A549 (cell line): ENCODE measurements at regions not wholly inside any gene's neighbourhood (a gene's known extent, or its start where the extent isn't known, plus 50 kb on each side); places are given as distances from the start of the nearest gene placed in this dataset.

Experiments
- ATAC-seq, 2 experiments: fragments of 200-7000 bp in 1 of 2; fragments of >200 bp in 1 of 2; cut with Nextera tagmentation in 1 of 2; cut with Tn5 transposase in 1 of 2; 3 replicates each; pipeline versions ENCODE4 v1.8.0 to v1.9.1; 2018 to 2020; ENCODE audit warnings: mild to moderate bottlenecking in 1 of 2, moderate library complexity in 1 of 2
- CTCF ChIA-PET: fragments of 300-600 bp; sonication (Branson Sonifier 250); formaldehyde crosslinking; extraction: SDS; loops from one replicate; lab custom pipeline; 2021; ENCODE audit warnings: antibody characterized with exemption, inconsistent platforms; lab: Yijun Ruan, JAX
- POLR2A ChIA-PET: fragments of 350-600 bp; formaldehyde crosslinking; extraction: SDS; loops from one replicate; lab custom pipeline; 2021; ENCODE audit warnings: antibody characterized with exemption, inconsistent platforms; lab: Yijun Ruan, JAX
- DNase-seq, 2 experiments: peaks; one replicate each; pipeline versions ENCODE4 v3.0.0 to v3.0.0-alpha.2; 2011 to 2016; ENCODE audit warnings: low read depth in 1 of 2, low spot score in 1 of 2
- FAIRE-seq: peaks from 2 replicates; lab custom pipeline; 2011; peaks lifted over from hg19 to GRCh38; lab: Jason Lieb, UNC
- H3K27ac ChIP-seq, 2 experiments: fragments of >200 bp; sonication (Bioruptor Twin); formaldehyde crosslinking; 3 replicates each; pipeline ENCODE4 v1.5.1; 2016 to 2017
- H3K4me1 ChIP-seq: fragments of >200 bp; sonication (Bioruptor Twin); formaldehyde crosslinking; 3 replicates; pipeline ENCODE4 v1.6.1; 2016
- H3K4me2 ChIP-seq: fragments of >200 bp; sonication (Bioruptor Twin); formaldehyde crosslinking; 3 replicates; pipeline ENCODE4 v1.6.1; 2016
- H3K4me3 ChIP-seq: fragments of >200 bp; sonication (Bioruptor Twin); formaldehyde crosslinking; 3 replicates; pipeline ENCODE4 v1.5.1; 2016
- H3K9me3 ChIP-seq: fragments of >200 bp; sonication (Bioruptor Twin); formaldehyde crosslinking; 3 replicates; pipeline ENCODE4 v1.6.1; 2016
- CBX8 ChIP-seq: fragments of 200-600 bp; sonication (generic); IDR thresholded peaks from 2 replicates; pipeline ENCODE4 v1.6.1; 2016
- CHD4 ChIP-seq: fragments of 200-600 bp; sonication (generic); IDR thresholded peaks from 2 replicates; pipeline ENCODE4 v1.6.1; 2016; ENCODE audit warnings: antibody characterized with exemption, mild to moderate bottlenecking, borderline replicate concordance
- EHF ChIP-seq: fragments of 250-450 bp; sonication (Bioruptor Pico); IDR thresholded peaks from 2 replicates; pipeline ENCODE4 v1.5.0; 2020; ENCODE audit warnings: mild to moderate bottlenecking
- EP300 ChIP-seq, 2 experiments: fragments of >200 bp; sonication (Bioruptor Twin); formaldehyde crosslinking; IDR thresholded peaks; 2 replicates in 1 of 2; 3 replicates in 1 of 2; pipeline ENCODE4 v1.6.1; 2016 to 2017
- ESRRA ChIP-seq: fragments of 150-350 bp; IDR thresholded peaks from 2 replicates; pipeline ENCODE4 v1.6.1; 2014; ENCODE audit warnings: mild to moderate bottlenecking, low read length, borderline replicate concordance
- FOSB ChIP-seq: fragments of 250-450 bp; sonication (Bioruptor Pico); IDR thresholded peaks from 2 replicates; pipeline ENCODE4 v1.5.0; 2020; ENCODE audit warnings: mild to moderate bottlenecking, moderate library complexity
- FOSL2 ChIP-seq, 2 experiments: fragments of 450-650 bp in 1 of 2; fragments of >200 bp in 1 of 2; sonication (Bioruptor Twin) in 1 of 2; formaldehyde crosslinking; IDR thresholded peaks; 2 replicates each; pipeline versions ENCODE4 v1.5.0 to v1.6.1; 2016 to 2020; ENCODE audit warnings: mild to moderate bottlenecking in 1 of 2, moderate library complexity in 1 of 2
- FOXS1 ChIP-seq: fragments of 250-450 bp; sonication (Bioruptor Pico); IDR thresholded peaks from 2 replicates; pipeline ENCODE4 v1.5.0; 2020; ENCODE audit warnings: mild to moderate bottlenecking, moderate library complexity
- HDAC2 ChIP-seq: fragments of 200-600 bp; sonication (generic); IDR thresholded peaks from 2 replicates; pipeline ENCODE4 v1.6.1; 2016
- HES2 ChIP-seq: fragments of >200 bp; sonication (Bioruptor Twin); formaldehyde crosslinking; IDR thresholded peaks from 2 replicates; pipeline ENCODE4 v1.6.1; 2016
- HOXB13 ChIP-seq: fragments of 250-450 bp; sonication (Bioruptor Pico); IDR thresholded peaks from 2 replicates; pipeline ENCODE4 v1.5.0; 2020; ENCODE audit warnings: low read depth, mild to moderate bottlenecking, moderate library complexity
- JUNB ChIP-seq: fragments of >200 bp; sonication (Bioruptor Twin); formaldehyde crosslinking; IDR thresholded peaks from 2 replicates; pipeline ENCODE4 v1.6.1; 2016
- KDM1A ChIP-seq: fragments of 200-600 bp; sonication (generic); IDR thresholded peaks from 2 replicates; pipeline ENCODE4 v1.6.1; 2016; ENCODE audit warnings: low read depth, mild to moderate bottlenecking
- MAFK ChIP-seq: fragments of 450-650 bp; IDR thresholded peaks from 2 replicates; pipeline ENCODE4 v1.6.1; 2014; ENCODE audit not compliant: partially characterized antibody
- MAX ChIP-seq: IDR thresholded peaks from 2 replicates; pipeline ENCODE4 v1.6.1; 2012
- MAZ ChIP-seq: fragments of 150-350 bp; IDR thresholded peaks from 2 replicates; pipeline ENCODE4 v1.6.1; 2014; ENCODE audit warnings: antibody characterized with exemption, low read depth, low read length, borderline replicate concordance
- NPAS2 ChIP-seq: fragments of 250-450 bp; sonication (Bioruptor Pico); IDR thresholded peaks from 2 replicates; pipeline ENCODE4 v1.8.0; 2022; ENCODE audit warnings: mild to moderate bottlenecking, moderate library complexity, borderline replicate concordance
- NR3C1 ChIP-seq: fragments of >200 bp; sonication (Bioruptor Twin); formaldehyde crosslinking; IDR thresholded peaks from 3 replicates; pipeline ENCODE4 v1.6.1; 2017
- PBX3 ChIP-seq: IDR thresholded peaks from 2 replicates; pipeline ENCODE4 v1.6.1; 2012
- PHF8 ChIP-seq: fragments of 200-600 bp; sonication (generic); IDR thresholded peaks from 2 replicates; pipeline ENCODE4 v1.6.1; 2016; ENCODE audit warnings: low read depth, mild to moderate bottlenecking, antibody characterized with exemption, moderate library complexity, borderline replicate concordance
- POLR2AphosphoS2 ChIP-seq: conservative IDR thresholded peaks from 2 replicates; pipeline ENCODE4 v1.6.1; 2012; ENCODE audit warnings: low read length, improper control_type of control experiment, inconsistent platforms
- RCOR1 ChIP-seq: fragments of 150-350 bp; IDR thresholded peaks from 2 replicates; pipeline ENCODE4 v1.6.1; 2014; ENCODE audit warnings: antibody characterized with exemption, low read length, low read depth
- SREBF2 ChIP-seq: fragments of 450-650 bp; IDR thresholded peaks from 2 replicates; pipeline ENCODE4 v1.6.1; 2014; ENCODE audit warnings: mild to moderate bottlenecking, moderate library complexity
- ZC3H11A ChIP-seq: fragments of 450-650 bp; IDR thresholded peaks from 2 replicates; pipeline ENCODE4 v1.6.1; 2014; ENCODE audit warnings: antibody characterized with exemption, mild to moderate bottlenecking
- ZFP36 ChIP-seq: fragments of 450-650 bp; IDR thresholded peaks from 2 replicates; pipeline ENCODE4 v1.6.1; 2014; ENCODE audit warnings: borderline replicate concordance; ENCODE audit not compliant: partially characterized antibody
- ZSCAN20 ChIP-seq: fragments of 250-450 bp; sonication (Bioruptor Pico); IDR thresholded peaks from 2 replicates; pipeline ENCODE4 v1.8.0; 2022; ENCODE audit warnings: mild to moderate bottlenecking, moderate library complexity
- WGBS: methylation state at CpG from one replicate; pipeline ENCODE4 v1.1.6; 2017; ENCODE audit errors: missing lambda C conversion rate; 5-methylcytosine and 5-hydroxymethylcytosine counted together
- TF ChIP-seq, protein P1 (sequence below): fragments of 250-450 bp; sonication (Bioruptor Pico); IDR thresholded peaks from 2 replicates; pipeline ENCODE4 v1.5.0; 2021; ENCODE audit warnings: mild to moderate bottlenecking, moderate library complexity, borderline replicate concordance
- TF ChIP-seq, protein P2 (sequence below): fragments of 250-450 bp; sonication (Bioruptor Pico); IDR thresholded peaks from 2 replicates; pipeline ENCODE4 v1.5.0; 2020; ENCODE audit warnings: low read depth, mild to moderate bottlenecking, moderate library complexity

DNA sequence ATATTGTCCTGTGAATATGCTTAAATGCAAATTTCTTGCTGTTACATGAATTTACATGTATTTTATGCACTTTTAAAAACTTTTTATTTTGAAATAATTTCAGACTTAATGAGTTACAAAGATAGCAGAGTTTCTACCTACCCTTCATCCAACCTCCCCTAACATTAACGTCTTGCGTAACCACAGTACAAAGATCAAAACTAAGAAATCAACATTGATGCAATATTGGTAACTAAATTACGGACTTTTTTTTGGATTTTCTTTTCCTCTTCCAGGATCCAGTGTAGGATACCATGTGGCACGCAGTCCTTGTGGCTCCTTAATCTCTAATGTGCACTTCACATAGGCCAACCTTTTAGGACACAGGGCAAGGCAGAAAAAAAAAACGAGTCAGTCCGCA lies 124.9 kb downstream of the ABCC12 start:
- WGBS: 73% methylated on average over 6 of the region's 6 CpGs
- ChIA-PET POLR2A (no interaction called here), CTCF (interaction anchor here (1.4 kb wide), 1 partner anchor 18 kb away, joined by 5 read pairs; no protein-coding TSS in a partner anchor)
- no peak for DNase-seq
- H3K9me3 ChIP-seq: no peaks in the 10 kb centered on the region
- no peak for TF ChIP-seq PHF8
- no peak for TF ChIP-seq ZSCAN20 (CRISPR knock-in tag)
- no peak for TF ChIP-seq ZFP36
- TF ChIP-seq NPAS2: no peak
- no peak for TF ChIP-seq MAX
- H3K4me1 ChIP-seq: no peaks in the 10 kb centered on the region
- ATAC-seq: no peak
- no peak for FAIRE-seq
- H3K4me3 ChIP-seq: no peak overlapping the region
- no peak overlapping the region for H3K4me2 ChIP-seq
- H3K27ac ChIP-seq: no peak overlapping the region

DNA sequence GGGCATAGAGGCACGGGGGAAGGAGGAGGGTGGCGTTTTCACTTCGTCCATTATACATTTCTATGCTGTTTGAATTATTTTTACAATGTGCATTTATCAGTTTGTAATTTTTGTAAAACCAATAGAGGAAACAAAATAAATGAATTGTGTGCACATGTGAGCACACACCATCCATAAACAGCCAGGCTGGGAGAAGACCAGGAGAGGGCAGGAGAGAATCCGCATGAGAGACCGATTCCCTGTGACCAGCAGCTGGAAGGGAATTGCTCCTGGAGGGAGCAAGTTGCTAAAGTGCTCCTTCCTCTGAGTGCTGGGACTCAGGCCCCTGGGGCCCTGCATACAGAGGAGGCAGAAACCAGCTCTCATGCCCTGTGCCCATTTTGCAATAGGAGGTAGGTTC lies 126.0 kb downstream of the ABCC12 start:
- no peaks in the 10 kb centered on the region for H3K4me1 ChIP-seq
- H3K27ac ChIP-seq: no peak overlapping the region
- no peak overlapping the region for H3K4me2 ChIP-seq
- CTCF ChIA-PET: no interaction called here
- no peaks in the 10 kb centered on the region for H3K9me3 ChIP-seq
- POLR2A ChIA-PET: no interaction called here
- DNase-seq (no peak), FAIRE-seq (no peak), ATAC-seq (no peak)
- TF ChIP-seq KDM1A (no peak), EHF (CRISPR knock-in tag) (no peak), HDAC2 (no peak), ESRRA (no peak), FOSL2 (IDR thresholded peaks at IDR 0.05) (no peak), FOSL2 (CRISPR knock-in tag; IDR thresholded peaks at IDR 0.05) (no peak), EP300 (IDR thresholded peaks at IDR 0.05) (no peak), SREBF2 (no peak), MAFK (no peak), POLR2AphosphoS2 (no peak), MAZ (no peak), PBX3 (no peak), FOXS1 (no peak)
- H3K4me3 ChIP-seq: no peak overlapping the region
- WGBS: 90% methylated on average over 5 of the region's 5 CpGs

GRCh38 chr16:48025359-48025758 lies 130.4 kb downstream of the ABCC12 start:
- DNase-seq (no peak), ATAC-seq (no peak), FAIRE-seq (no peak)
- WGBS: 66% methylated on average over 5 of the region's 5 CpGs
- ChIA-PET CTCF (interaction anchor here (1.0 to 1.2 kb wide), 5 partner anchors 23 to 884 kb away, joined by 3 to 5 read pairs (median 3); no protein-coding TSS in a partner anchor), POLR2A (no interaction called here)
- Histone ChIP-seq H3K4me1 (no peaks in the 10 kb centered on the region), H3K9me3 (no peaks in the 10 kb centered on the region), H3K27ac (no peak overlapping the region), H3K4me3 (no peak overlapping the region), H3K4me2 (no peak overlapping the region)
- TF ChIP-seq, protein P1, sequence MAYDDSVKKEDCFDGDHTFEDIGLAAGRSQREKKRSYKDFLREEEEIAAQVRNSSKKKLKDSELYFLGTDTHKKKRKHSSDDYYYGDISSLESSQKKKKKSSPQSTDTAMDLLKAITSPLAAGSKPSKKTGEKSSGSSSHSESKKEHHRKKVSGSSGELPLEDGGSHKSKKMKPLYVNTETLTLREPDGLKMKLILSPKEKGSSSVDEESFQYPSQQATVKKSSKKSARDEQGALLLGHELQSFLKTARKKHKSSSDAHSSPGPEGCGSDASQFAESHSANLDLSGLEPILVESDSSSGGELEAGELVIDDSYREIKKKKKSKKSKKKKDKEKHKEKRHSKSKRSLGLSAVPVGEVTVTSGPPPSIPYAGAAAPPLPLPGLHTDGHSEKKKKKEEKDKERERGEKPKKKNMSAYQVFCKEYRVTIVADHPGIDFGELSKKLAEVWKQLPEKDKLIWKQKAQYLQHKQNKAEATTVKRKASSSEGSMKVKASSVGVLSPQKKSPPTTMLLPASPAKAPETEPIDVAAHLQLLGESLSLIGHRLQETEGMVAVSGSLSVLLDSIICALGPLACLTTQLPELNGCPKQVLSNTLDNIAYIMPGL (CRISPR knock-in tag): no peak
- no peak for TF ChIP-seq MAX
- no peak for TF ChIP-seq HES2
- TF ChIP-seq ZC3H11A: no peak
- TF ChIP-seq JUNB: no peak
- TF ChIP-seq MAZ: no peak
- TF ChIP-seq, protein P2, sequence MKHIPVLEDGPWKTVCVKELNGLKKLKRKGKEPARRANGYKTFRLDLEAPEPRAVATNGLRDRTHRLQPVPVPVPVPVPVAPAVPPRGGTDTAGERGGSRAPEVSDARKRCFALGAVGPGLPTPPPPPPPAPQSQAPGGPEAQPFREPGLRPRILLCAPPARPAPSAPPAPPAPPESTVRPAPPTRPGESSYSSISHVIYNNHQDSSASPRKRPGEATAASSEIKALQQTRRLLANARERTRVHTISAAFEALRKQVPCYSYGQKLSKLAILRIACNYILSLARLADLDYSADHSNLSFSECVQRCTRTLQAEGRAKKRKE: no peak
- TF ChIP-seq EHF (CRISPR knock-in tag): no peak
- TF ChIP-seq CHD4: no peak
- TF ChIP-seq SREBF2: no peak
- TF ChIP-seq RCOR1: no peak
- TF ChIP-seq PHF8: no peak
- TF ChIP-seq CBX8: no peak
- TF ChIP-seq HOXB13: no peak
- TF ChIP-seq FOSL2 (IDR thresholded peaks at IDR 0.05): no peak
- TF ChIP-seq FOSL2 (CRISPR knock-in tag; IDR thresholded peaks at IDR 0.05): no peak
- TF ChIP-seq FOSB (CRISPR knock-in tag): no peak
- no peak for TF ChIP-seq POLR2AphosphoS2
- no peak for TF ChIP-seq NR3C1
